Dedifferentiated amniotic fluid mesenchymal stem cell (primary cell): ENCODE measurements at regions not wholly inside any gene's neighbourhood (a gene's known extent, or its start where the extent isn't known, plus 50 kb on each side); places are given as distances from the start of the nearest gene placed in this dataset.
"Not testable (repeated sequence)": the region's sequence is repeated elsewhere in the genome, so short reads cannot be mapped to it uniquely, and the experiment has no call there.

Experiments used
- DNase-seq: peaks from one replicate; pipeline ENCODE4 v3.0.0-alpha.2; 2016; ENCODE audit errors: extremely low spot score

DNA sequence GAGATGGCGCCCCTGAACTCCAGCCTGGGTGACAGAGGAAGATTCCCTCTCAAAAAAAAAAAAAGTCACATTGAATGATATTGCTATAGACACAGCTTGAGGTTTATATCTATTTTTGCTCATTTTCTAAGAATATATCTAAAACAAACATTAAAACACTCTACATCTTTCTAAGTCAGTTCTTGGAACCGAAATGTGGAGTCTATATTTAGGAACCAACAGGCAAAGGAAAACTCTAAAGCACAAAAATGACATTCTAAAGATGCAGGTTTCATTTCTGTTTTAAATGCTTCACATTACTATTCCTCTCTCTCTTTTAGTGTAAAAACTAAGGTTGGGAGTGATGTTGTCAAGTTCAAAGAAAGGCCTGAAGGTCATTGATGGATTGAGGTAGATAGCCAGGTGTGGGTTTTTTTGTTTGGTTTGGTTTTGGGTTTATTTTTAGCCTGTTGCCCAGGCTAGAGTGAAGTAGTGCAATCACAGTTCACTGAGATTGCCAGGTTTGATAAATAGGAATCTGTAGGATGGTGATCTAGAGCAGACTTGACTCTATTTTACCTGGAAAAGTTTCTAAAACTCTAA lies 194.0 kb upstream of the RBBP8 start:
- DNase-seq, result no peak

DNA sequence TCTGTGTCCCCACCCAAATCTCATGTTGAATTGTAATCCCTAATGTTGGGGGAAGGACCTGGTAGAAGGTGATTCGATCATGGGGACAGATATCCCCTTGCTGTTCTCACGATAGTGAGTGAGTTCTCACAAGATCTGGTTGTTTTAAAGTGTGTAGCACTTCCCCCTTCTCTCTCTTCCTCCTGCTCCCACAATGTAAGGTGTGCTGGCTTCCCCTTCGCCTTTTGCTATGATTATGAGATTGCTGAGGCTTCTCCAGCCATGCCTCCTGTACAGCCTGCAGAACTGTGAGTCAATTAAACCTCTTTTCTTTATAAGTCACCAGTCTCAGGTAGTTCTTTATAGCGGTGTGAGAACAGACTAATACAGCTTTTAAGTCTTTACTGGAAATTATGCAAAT lies 193.3 kb upstream of the RBBP8 start:
- no peak for DNase-seq

DNA sequence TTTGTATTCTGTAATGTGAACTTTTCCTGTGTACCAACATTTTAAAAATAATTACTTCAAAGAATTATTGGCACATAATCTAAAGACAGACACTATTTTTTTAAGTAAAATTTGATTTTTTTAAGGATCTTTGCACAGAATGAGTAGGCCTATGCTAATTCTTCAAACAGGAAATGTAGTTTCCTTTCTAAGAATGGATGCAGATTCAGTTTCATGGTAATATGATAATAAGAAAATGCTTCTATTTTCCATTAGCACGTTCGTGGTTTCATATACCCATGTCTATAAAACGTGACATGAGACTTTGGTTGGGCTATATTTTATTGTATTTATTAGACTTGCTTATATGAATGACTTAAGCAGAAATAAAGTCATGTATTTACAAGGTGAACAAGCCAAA lies 191.8 kb upstream of the RBBP8 start:
- DNase-seq, result no peak

DNA sequence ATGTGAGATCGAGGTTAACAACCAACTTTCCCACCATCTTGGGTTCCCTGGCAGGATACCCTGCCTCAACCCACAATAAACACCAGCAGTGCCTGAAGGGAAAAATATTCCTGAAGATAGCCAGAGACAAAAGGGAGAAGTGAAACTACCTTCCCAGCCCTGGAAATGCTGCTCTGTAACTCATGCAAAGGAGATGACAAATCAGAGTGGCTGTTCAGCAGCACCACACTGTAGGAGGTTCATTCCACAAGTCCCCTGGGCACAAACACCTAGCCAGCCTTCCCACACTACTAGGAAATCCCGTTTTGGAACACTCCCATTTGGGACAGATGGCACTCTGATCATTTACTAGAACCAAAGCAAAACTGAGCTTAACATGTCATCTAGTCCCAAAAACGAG lies 190.7 kb upstream of the RBBP8 start:
- no peak for DNase-seq

DNA sequence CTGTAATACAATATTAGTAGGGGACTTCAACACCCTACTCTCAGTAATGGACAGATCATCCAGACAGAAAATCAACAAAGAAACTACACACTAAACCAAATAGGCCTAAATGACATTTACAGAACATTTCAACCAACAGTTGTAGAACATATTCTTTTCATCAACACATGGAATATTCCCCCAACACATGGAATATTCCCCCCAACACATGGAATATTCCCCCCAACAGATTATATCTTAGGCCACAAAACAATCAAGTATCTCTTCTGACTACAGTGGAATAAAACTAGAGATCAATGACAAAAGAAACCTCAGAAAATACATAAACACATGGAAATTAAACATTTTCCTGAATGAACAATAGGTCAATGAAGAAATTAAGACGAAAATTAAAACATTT lies 187.2 kb upstream of the RBBP8 start:
- no peak for DNase-seq

DNA sequence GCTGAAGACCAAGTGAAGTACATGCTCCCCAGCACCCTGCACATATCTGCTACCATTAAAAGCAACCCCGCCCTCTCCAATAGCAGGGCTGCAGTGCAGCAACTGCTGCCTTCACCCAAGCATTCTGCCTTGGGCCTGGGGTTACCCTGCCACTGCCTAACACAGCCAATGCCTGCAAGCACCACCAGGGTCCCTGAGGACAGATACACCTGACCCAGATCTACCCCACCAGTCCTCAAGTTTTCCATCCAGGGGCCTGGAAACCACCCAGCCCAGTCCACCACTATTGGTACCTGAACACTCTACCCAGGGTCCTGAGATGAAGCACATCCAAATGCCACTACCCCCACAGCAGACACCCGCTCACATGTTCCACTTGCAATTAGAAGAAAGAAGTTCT lies 181.1 kb upstream of the RBBP8 start:
- no peak for DNase-seq

DNA sequence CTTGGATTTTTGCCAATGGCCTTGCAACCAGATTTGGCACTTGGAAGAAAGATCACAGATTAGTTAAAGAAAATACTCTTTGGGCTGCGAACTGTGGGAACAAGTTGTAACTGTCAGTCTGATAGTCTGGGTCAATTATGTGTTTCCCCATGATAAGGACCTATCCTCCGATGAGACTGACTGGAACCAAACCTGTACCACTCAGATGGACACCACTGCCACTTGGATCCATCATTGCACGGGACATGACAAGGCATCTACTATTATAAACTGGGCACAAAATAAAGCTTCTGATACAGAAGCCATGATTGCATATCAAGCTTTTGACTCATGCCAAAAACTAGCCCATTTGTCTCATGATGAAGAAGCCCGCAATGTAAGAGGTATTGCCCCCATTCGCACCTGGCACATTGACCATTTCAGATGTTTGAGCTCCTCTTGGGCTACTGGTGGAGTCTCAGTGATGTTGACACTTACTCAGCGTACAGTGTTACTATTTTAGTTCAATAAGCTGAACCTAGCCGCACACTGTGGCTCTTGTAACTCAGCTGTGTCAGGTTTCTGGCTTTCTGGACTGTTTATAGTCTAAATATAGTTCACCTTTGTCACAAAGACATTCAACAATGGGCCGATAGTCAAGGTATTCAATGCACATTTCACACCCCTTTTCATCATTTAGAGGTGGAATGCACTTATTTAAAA lies 179.8 kb upstream of the RBBP8 start:
- DNase-seq, result no peak

DNA sequence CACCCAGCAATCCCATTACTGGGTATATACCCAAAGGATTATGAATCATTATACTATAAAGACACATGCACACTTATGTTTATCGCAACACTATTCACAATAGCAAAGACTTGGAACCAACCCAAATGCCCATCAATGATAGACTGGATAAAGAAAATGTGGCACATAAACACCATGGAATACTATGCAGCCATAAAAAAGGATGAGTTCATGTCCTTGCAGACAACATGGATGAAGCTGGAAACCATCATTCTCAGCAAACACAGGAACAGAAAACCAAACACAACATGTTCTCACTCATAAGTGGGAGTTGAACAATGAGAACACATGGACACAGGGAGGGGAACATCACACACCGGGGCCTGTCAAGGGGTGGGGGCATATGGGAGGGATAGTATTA lies 169.1 kb upstream of the RBBP8 start:
- DNase-seq, result not testable (repeated sequence)

DNA sequence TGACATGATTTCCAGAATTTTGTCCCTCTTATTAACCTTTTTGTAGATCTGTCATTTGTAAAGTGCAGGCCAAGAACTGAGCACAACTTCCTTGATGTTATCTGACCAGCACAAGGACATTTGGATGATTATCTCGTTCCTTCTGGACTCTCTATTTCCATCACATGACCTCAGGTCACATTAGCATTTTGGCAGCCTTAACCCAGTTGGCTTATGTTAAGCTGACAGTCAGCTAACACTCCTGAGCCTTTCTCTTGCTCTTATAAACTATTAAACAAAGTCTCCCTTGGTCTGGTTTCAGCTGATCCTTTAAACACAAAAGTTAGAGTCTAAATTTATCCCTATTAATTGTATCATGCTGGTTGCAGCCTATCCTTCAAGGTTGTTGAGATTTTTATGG lies 167.2 kb upstream of the RBBP8 start:
- no peak for DNase-seq

DNA sequence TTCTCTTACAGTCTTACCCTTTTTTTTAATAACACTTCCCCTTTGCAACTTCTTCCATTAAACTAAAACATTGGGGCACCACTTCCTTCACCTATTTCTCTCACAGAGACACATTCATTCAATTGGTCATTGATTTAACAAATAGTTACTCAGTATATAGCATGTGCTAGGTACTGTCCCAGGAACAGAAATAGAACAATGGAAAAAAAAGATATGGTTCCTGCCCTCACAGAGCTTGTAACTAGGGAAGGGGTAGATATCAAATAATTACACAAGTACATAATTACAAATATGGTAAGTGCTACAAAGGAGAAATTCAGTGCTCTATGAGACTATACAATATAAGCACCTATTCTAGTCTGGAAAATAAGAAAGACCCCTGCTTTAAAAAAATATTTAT lies 165.5 kb upstream of the RBBP8 start:
- DNase-seq, result no peak

DNA sequence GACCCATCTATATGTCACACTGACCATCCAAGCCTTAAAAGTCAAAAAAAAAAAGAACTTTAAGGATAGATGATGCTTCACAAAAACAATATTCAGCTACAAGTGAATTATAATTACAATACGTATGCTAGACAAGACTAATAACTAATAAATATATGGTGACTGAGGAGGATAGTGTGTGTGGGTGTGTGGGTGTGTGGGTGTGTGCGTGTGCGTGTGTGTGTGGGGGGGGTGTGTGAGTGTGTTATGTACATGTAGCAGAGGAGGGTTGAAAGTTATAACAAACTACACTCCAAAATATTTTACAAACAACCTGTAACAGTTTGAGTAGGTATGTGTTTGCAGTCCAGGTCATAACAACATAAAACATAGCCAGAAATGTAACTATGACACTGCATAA lies 159.2 kb upstream of the RBBP8 start:
- DNase-seq, result no peak

DNA sequence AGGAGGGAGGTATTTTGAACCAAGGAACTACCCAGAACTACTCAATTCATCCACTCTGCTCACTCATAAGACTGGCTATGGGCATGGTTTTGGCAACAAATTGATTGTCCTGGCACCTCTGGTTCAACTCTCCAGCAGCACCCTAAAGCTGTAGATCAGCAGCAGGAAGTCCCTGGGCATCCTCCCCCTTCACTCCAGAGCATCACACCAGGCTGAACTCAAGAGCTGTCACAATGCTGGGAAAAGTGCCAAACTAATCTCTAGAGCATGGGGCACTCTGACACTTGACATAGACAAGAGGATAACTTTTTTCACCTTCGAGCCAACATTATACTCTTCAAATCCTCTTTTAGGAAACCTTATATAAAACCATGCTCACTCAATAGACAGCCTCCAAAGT lies 154.1 kb upstream of the RBBP8 start:
- no peak for DNase-seq

DNA sequence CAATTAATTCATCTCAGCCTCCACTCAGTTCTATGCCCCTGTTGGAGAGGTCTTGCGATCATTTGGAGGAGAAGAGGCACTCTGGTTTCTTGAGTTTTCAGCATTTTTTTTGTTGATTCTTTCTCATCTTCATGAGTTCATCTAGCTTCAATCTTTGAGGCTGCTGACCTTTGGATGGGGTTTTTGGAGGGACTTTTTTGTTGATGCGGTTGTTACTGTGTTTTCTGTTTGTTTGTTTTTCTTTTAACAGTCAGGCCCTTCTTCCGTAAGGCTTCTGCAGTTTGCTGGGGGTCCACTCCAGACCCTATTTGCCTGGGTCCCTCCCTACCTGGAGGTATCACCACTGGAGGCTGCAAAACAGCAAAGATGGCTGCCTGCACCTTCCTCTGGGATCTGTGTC lies 149.9 kb upstream of the RBBP8 start:
- DNase-seq, result no peak

DNA sequence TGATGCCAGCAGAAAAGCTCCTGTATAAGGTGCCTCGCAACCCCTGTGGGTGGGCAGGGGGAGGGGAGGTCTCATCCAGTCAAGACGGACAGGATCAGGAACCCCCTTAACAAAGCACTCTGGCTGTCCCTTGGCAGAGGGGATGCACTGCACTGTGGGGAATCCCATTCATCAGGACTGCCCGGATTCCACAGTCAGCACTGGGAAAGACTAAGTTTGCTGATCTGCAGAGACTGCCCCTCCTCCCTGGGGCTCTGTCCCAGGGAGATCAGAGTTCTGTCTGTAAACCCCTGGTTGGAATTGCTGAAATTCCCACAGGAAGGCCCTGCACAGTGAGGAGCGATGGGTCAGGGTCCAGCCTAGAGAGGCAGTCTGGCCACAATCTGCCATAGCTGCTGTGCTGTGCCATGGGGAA lies 149.5 kb upstream of the RBBP8 start:
- DNase-seq, result no peak

DNA sequence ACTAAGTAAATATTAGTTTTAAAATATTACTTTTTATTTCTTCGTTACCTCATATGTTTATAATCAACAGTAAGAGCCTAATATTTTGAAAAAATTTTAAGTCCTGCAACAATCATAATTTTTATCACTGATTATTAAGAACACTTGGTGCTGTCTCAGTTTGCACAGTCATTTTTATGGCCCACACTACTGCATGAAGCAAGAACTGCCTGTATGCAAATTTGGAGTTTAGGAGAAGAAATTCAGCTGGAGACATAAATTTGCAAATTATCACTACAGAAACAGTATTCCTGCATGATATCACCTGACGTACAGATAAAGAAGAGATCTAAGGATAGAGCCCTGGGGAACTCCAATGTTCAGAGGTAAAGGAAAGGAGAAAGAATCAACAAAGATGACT lies 144.1 kb upstream of the RBBP8 start:
- no peak for DNase-seq

DNA sequence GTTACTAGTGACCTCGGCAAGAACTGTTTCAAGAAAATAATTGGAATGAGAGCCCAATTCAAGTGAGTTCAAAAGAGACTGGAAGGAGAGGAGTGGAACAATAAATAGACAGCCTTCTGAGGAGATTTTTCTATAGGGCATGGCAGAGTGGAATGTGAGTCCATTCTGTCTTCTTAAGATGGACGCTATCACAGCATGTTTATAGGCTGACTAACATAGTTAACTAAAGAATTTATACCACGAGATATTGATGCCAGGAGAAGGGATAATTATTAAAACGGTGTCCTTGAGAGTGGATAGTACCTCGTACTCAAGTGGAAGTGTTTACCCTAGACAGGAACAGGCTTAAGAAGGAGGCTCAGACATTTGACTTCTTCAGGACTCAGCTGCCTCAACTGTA lies 143.5 kb upstream of the RBBP8 start:
- DNase-seq, result no peak

DNA sequence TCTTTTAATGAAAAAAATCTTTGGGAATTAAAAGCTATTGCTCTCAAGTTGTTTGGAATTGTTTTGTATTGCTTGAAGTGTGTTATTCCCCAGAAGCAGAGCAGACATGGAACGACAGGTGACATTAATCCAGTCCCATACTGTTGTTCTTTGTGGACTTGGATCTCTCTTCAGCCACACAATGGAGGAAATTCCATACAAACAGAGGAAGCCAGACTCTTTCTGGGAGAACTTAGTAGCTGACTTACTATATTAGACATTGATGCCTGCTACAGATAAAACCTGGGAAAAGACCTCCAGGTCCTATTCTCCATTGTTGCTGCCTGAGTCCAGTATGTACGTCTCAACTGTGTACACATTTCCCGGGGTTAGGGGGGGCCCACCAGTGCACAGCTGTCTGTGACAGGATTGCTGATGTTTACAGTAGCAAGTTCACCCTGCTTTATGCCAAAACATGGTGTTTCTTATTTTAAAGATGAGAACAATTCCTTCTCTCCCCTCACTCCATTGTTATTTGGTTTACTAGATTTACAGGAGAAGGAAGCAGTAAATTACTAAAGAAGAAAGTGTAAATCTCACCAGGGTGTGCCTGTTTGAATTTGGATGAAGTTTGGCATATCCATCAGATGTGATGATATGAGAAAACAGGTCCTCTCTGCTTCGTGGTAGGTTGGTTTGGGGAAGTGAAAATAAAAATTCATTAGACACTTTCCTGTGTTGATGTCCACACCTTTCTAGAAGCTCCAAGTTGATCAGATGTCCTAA lies 142.4 kb upstream of the RBBP8 start:
- DNase-seq, result no peak

DNA sequence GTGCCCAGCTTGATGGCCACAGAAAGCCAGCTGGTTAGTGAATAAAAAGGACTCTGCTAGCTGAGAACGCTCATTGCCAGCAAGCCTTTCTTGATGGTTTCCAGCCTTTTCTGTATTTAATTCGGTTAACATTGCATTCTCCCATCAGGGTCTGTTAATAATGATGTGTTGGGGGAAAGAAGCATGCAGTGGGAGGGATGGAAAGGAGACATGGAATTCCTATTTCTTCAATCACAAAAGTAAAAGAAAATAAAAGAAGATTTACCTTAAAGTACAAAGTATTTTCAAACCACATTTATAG lies 141.9 kb upstream of the RBBP8 start:
- DNase-seq, result no peak

DNA sequence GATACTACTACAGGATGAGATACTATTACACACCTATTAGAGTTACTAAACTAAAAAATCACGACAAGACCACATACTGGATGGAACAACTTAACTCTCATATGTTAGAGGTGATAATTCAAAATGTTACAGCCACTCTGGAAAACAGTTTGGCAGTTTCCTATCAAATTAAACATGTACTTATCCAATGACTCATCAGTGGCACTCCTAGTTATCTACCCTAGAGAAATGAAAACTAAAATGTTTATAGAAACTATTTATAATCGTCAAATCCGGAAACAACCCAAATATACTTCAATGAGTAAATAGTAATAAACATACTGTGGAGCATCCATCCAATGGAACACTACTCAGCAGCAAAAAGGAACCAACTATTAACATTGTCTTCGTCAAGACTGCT lies 137.0 kb upstream of the RBBP8 start:
- no peak for DNase-seq

DNA sequence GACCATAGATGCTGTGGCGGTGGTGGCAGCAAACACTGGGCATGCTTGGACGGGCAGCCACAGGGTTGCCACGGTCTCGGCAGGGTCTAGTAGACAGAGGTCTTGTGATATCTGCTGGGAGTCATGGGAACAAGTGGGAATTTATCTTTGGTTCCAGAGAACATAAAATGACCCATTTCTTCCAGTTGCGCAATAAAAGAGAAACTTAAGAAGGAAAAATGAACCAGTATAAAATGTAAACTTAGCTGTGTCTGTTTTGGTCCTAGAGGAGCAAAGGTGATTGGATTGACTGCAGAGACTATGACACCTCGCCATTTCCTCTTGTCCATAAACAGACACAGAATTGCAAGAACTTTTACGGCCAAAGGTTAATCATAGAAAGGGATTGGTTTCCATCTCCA lies 132.6 kb upstream of the RBBP8 start:
- DNase-seq, result peak; percentile 21

DNA sequence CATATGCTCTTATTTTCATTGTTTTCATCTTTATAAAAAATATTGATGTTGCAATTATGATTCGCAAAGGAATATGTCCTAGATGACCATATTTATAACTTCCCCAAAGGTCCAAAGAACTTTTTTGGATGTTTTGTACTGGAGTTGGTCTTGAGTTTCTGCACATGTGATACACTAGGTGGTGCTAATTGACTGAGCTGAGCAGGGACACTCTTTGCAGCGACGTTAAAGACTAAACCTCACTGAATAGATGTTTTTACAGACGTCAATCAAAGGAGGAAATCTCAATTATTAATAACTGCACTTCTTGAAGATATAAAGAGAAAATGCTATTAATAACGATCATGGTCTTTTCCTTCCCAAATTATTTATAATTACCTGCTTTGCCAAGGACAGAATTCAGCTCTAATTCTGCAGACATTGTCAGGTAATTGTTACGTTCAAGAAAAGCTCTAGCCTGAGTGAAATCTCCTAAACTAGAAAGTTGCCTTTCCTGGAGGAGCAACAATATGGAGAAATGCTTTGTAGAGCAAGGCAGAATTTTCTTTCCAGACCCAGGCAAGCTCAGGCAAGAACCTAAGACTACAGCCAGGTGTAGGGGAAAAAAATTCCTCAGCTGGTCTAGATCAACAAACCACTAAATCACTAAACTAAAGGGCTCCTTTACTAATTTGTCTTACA lies 119.3 kb upstream of the RBBP8 start:
- peak; percentile 22 for DNase-seq

DNA sequence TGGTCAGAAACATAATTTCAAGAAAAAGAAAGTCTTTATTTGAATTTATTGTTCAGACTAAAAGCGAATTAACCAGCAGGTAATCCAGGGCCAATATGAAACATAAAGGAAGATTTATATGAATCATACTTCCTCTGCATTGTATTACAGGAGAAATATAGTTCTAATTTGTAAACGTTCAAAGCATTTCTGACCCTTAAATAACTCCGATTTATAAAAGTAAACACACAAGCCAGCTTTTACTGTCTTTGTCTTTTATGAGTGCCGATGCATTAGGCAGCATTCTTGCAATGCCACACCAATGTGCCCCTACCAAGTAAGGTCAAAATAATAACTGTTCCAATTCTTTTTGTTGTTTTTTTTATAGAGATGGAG lies 118.8 kb upstream of the RBBP8 start:
- DNase-seq, result no peak
